HG03139 (cell line): ENCODE measurements at regions not wholly inside any gene's neighbourhood (a gene's known extent, or its start where the extent isn't known, plus 50 kb on each side); places are given as distances from the start of the nearest gene placed in this dataset.
"Not testable (repeated sequence)": the region's sequence is repeated elsewhere in the genome, so short reads cannot be mapped to it uniquely, and the experiment has no call there.

Experiments used
- ATAC-seq: cut with Tn5 transposase; IDR thresholded peaks from one replicate; pipeline ENCODE4 v1.9.1; 2021; ENCODE audit not compliant: unreplicated experiment

GRCh38 chr12:58701536-58701935, 218.8 kb downstream of the LRIG3 start:
- no peak for ATAC-seq

GRCh38 chr12:58703866-58704265, 216.4 kb downstream of the LRIG3 start:
- ATAC-seq = no peak

GRCh38 chr12:58704770-58705169, 215.5 kb downstream of the LRIG3 start:
- ATAC-seq = not testable (repeated sequence)

GRCh38 chr12:58710901-58711300, 209.4 kb downstream of the LRIG3 start:
- no peak for ATAC-seq

GRCh38 chr12:58711974-58712373, 208.3 kb downstream of the LRIG3 start:
- no peak for ATAC-seq

GRCh38 chr12:58712976-58713375, 207.3 kb downstream of the LRIG3 start:
- no peak for ATAC-seq

- no peak for ATAC-seq
These were observed 201.1 kb downstream of the LRIG3 start for GRCh38 chr12:58719161-58719560.

GRCh38 chr12:58720421-58720820, 199.9 kb downstream of the LRIG3 start:
- no peak for ATAC-seq

GRCh38 chr12:58725400-58726105, 194.8 kb downstream of the LRIG3 start:
- no peak for ATAC-seq

- no peak for ATAC-seq
These were observed 192.8 kb downstream of the LRIG3 start for GRCh38 chr12:58727521-58727920.

- no peak for ATAC-seq
These were observed 191.9 kb downstream of the LRIG3 start for GRCh38 chr12:58728397-58728796.

- ATAC-seq = no peak
These were observed 189.2 kb downstream of the LRIG3 start for GRCh38 chr12:58731096-58731495.

GRCh38 chr12:58732894-58733293, 187.4 kb downstream of the LRIG3 start:
- no peak for ATAC-seq

- no peak for ATAC-seq
These were observed 179.1 kb downstream of the LRIG3 start for GRCh38 chr12:58741226-58741625.

GRCh38 chr12:58745348-58746125, 174.8 kb downstream of the LRIG3 start:
- ATAC-seq = no peak

GRCh38 chr12:58747533-58747932, 172.8 kb downstream of the LRIG3 start:
- ATAC-seq = no peak

GRCh38 chr12:58750484-58750883, 169.8 kb downstream of the LRIG3 start:
- no peak for ATAC-seq

GRCh38 chr12:58757422-58757821, 162.9 kb downstream of the LRIG3 start:
- ATAC-seq = no peak

- not testable (repeated sequence) for ATAC-seq
These were observed 160.6 kb downstream of the LRIG3 start for GRCh38 chr12:58759745-58760144.

- ATAC-seq = no peak
These were observed 159.0 kb downstream of the LRIG3 start for GRCh38 chr12:58761308-58761707.

- no peak for ATAC-seq
These were observed 156.0 kb downstream of the LRIG3 start for GRCh38 chr12:58764100-58764953.
